HUDEP-2 (cell line): ENCODE measurements at regions not wholly inside any gene's neighbourhood (a gene's known extent, or its start where the extent isn't known, plus 50 kb on each side); places are given as distances from the start of the nearest gene placed in this dataset.

Source experiments
- DNase-seq, 76 experiments: peaks; one replicate each; lab custom pipeline; 2025; ENCODE audit not compliant: unreplicated experiment in 76 of 76; lab: John Stamatoyannopoulos, UW

- no peak for DNase-seq
Measured at GRCh38 chr12:84689638-84690037, 223.0 kb downstream of the SLC6A15 start.

- no peak for DNase-seq
Measured at GRCh38 chr12:84685379-84685778, 227.2 kb downstream of the SLC6A15 start.

- DNase-seq = no peak
Measured at GRCh38 chr12:84676787-84677186, 235.8 kb downstream of the SLC6A15 start.

GRCh38 chr12:84661786-84662185, 250.8 kb downstream of the SLC6A15 start:
- DNase-seq = no peak

- DNase-seq = no peak
Measured at GRCh38 chr12:84660139-84660538, 252.5 kb downstream of the SLC6A15 start.

GRCh38 chr12:84658877-84659276, 253.7 kb downstream of the SLC6A15 start:
- no peak for DNase-seq

- no peak for DNase-seq
Measured at GRCh38 chr12:84656705-84657104, 255.9 kb downstream of the SLC6A15 start.

- no peak for DNase-seq
Measured at GRCh38 chr12:84653482-84653881, 259.1 kb downstream of the SLC6A15 start.

GRCh38 chr12:84648425-84648824, 264.2 kb downstream of the SLC6A15 start:
- no peak for DNase-seq

- no peak for DNase-seq
Measured at GRCh38 chr12:84644908-84645307, 267.7 kb downstream of the SLC6A15 start.

GRCh38 chr12:84643993-84644392, 268.6 kb downstream of the SLC6A15 start:
- DNase-seq = no peak

- no peak for DNase-seq
Measured at GRCh38 chr12:84641940-84642545, 270.6 kb downstream of the SLC6A15 start.

- peak in 1 of 76 experiments; percentile 6 for DNase-seq
Measured at GRCh38 chr12:84638811-84639368, 273.7 kb downstream of the SLC6A15 start.

GRCh38 chr12:84637926-84638325, 274.7 kb downstream of the SLC6A15 start:
- no peak for DNase-seq

GRCh38 chr12:84636801-84637290, 275.8 kb downstream of the SLC6A15 start:
- DNase-seq = no peak

- no peak for DNase-seq
Measured at GRCh38 chr12:84634526-84634925, 278.1 kb downstream of the SLC6A15 start.

- no peak for DNase-seq
Measured at GRCh38 chr12:84632556-84632955, 280.0 kb downstream of the SLC6A15 start.

- no peak for DNase-seq
Measured at GRCh38 chr12:84631020-84631419, 281.6 kb downstream of the SLC6A15 start.

- no peak for DNase-seq
Measured at GRCh38 chr12:84627593-84627992, 285.0 kb downstream of the SLC6A15 start.

- no peak for DNase-seq
Measured at GRCh38 chr12:84624601-84625000, 288.0 kb downstream of the SLC6A15 start.

- DNase-seq = no peak
Measured at GRCh38 chr12:84619053-84619571, 293.5 kb downstream of the SLC6A15 start.

GRCh38 chr12:84607170-84607819, 305.3 kb downstream of the SLC6A15 start:
- no peak for DNase-seq
